ENCODE measurements at regions not wholly inside any gene's neighbourhood (a gene's known extent, or its start where the extent isn't known, plus 50 kb on each side); places are given as distances from the start of the nearest gene placed in this dataset.

DNA sequence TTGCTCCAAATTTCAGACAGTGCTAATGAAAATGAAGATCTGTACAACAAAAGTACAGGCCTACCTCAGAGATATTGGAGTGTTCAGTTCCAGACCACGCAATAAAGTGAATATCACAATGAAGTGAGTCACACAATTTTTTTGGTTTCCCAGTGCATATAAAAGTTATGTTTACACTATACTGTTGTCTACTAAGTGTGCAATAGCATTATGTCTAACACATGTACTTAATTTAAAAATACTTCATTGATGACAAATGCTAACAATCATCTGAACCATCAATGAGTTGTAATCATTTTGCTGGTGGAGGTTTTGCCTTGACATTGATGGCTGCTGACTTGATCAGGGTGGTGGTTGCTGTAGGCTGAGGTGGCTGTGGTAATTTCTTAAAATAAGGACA is 60.6 kb upstream of the E2F8 start:
- no peak for TF ChIP-seq CTCF (conservative IDR thresholded peaks at IDR 0.05; ENCODE audit: low read depth, low read length)
- TF ChIP-seq EZH2 (IDR thresholded peaks at IDR 0.05; ENCODE audit: borderline replicate concordance, low read depth, low read length, poor library complexity, severe bottlenecking): no peak

Measured in A673 (cell line).